CD4-positive, alpha-beta T cell treated with Interferon gamma for 1 hour (primary cell): ENCODE measurements at regions not wholly inside any gene's neighbourhood (a gene's known extent, or its start where the extent isn't known, plus 50 kb on each side); places are given as distances from the start of the nearest gene placed in this dataset.
"Not testable (repeated sequence)": the region's sequence is repeated elsewhere in the genome, so short reads cannot be mapped to it uniquely, and the experiment has no call there.

ENCODE experiments used
- DNase-seq: peaks from one replicate; pipeline ENCODE4 v3.0.0-alpha.2; 2020

GRCh38 chr3:104070906-104071305 is 1295.8 kb upstream of the ALCAM start:
- no peak for DNase-seq

- no peak for DNase-seq
Observed at GRCh38 chr3:104080088-104080626, 1286.6 kb upstream of the ALCAM start.

DNA sequence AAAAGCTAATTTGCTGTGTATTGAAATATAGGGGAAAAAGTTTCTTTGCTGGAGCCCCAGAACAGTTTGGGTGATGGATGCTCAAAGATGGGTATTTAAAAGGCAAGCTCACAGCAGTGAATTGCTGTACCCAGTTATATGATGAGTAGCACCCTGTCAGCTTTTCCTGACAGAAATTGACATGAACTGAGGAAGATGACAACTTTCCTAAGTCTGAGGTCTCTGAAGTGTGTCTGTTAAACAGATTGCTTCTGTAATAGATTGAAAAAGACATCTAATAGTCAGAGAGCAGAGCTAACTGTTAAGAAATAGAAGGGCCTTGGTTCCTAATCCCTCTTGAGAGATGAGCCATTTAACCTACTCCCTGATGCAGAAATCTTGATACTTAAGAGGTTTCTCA is 1278.0 kb upstream of the ALCAM start:
- DNase-seq = no peak

GRCh38 chr3:104089987-104090386 is 1276.7 kb upstream of the ALCAM start:
- not testable (repeated sequence) for DNase-seq

DNA sequence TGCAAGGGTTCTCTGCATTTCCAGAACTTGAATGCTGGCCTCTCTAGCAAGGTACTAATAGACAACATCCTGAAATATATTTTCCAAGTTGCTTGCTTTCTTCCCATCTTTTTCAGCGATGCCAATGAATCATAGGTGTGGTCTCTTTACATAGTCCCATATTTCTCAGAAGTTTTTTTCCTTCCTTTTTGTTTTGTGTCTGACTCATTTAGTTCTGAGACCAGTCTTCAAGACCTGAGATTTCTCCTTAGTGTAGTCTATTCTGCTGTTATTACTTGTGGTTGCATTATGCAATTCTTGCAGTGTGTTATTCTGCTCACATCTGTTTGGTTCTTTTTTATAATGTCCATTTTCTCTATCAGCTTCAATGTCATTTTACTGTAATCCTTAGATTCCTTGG is 1265.0 kb upstream of the ALCAM start:
- no peak for DNase-seq

DNA sequence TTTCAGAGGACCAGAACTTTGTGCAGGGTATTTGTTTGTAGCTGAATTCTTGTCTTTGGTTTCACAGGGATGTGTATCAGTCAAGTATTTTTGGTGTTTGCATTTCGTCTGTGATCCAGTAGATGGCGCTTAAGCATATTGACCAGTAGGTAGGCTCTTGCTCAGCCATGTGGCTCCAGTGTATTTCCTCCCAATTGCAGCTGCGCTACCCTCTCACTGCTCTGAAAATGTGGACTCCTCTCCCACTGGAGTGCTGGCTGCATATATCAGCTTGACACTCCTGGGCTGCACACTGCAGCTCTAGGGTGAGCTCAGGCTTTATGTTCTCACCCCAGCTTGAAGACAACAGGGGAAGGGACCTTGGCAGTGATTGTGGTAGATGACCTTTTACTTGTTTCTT is 1264.3 kb upstream of the ALCAM start:
- DNase-seq = no peak

GRCh38 chr3:104106276-104106675 is 1260.4 kb upstream of the ALCAM start:
- no peak for DNase-seq

- no peak for DNase-seq
Observed at GRCh38 chr3:104108522-104108921, 1258.2 kb upstream of the ALCAM start.

DNA sequence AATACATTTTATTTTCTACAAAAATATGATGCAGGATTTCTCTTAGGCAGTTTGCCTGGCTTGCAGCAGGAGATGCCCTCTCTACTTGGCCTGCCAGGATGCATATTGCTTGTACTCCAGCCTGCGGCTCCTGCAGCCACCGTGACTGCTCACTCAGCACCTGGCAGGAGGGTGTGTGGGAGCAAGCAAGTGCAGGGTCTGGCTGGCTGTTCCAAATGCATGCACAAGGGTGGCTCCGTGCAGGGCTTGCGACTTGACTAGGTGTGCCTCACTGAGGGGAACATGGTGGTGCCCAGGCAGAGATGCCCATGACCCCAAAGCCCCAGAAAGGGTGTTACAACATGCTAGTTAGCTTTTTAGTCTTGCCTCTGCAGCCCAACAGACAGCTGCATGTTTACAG is 1240.2 kb upstream of the ALCAM start:
- no peak for DNase-seq

DNA sequence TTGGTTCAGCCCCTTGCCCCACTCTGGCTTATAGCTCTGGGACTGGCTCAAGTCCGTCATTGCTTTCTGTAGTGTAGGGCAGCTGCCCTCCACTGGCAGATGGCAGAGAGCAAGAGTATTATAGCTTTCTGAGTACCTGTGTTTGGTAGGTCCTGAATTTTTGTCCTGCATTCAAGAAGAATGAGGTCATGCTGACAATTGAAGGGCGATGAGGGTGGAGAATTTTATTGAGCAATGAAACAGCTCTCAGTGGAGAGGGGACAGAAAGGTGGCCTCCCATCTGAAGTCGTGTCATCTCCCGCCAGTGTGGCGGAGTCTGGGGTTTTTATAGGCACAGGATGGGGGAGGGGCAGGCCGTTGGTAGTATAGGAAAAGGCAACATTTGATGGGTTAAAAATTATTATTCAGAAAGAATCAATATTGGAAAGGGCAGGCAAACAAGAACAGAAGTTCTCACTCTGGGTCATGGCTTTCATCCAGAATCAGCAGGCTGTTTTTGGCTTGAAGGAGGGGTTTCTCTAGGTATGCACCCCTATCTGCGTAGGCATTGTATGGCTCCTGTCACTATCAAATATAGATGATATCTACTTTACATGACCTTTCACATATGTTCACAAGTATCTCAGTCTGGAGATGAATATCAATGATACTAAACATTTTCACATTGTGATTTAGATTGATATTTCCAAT is 1239.7 kb upstream of the ALCAM start:
- no peak for DNase-seq

DNA sequence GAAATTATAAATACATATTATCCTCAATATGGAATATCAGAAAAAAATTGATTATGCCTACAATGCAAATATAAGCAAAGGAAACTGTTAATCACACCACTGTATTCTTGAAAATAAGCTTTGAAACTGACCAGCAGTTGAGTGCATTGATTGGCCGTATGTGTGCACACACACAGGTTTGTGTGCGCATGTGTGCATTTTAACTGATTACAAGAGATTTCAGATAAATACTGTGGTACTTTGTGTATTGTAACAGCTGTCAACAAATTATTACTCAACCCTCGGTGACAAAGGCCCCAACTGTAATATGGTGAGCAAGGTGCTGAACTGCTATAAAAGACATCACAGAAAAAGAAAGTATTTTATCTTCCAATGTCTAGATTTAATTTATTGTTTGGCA is 1238.9 kb upstream of the ALCAM start:
- DNase-seq = no peak

DNA sequence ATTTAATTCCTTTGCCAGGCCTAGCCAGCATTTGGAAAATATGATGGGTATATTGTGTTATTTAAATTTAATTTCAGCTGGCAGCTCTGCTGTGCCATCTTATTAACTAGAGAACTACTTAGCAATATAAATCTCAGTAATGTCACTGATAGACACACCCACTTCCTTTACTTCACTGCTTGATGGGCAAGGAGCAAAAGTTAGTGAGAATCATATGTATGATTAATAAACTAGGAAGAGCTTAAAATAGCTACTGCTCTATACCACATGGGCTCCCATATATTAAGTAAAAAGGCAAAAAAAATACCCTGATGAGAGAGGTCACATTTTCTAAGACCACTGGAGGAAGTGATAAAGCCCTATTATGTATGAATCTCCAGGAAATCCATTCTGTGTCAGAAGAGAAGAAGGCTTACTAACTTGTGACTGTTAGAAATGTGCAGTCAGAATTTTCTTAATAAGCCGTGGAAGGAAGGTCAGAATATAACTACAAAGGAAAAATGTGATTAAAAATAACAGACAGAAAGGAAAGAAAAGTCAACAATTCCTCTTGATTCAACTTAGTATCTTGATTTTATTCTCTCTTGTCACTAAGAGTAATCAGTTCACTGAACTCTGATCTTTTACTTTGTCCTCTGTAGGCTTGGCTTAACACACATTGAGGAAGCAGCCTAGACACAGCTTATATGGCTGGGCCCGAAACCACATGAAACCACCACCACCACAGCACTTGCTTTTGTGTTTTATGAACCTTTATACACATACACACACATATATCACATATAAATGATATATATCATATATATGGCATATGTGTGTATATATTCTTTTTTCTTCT is 1233.9 kb upstream of the ALCAM start:
- DNase-seq = no peak

GRCh38 chr3:104133630-104134029 is 1233.1 kb upstream of the ALCAM start:
- DNase-seq = no peak

- DNase-seq = no peak
Observed at GRCh38 chr3:104137116-104137515, 1229.6 kb upstream of the ALCAM start.

GRCh38 chr3:104145164-104145563 is 1221.5 kb upstream of the ALCAM start:
- no peak for DNase-seq

GRCh38 chr3:104149154-104149553 is 1217.6 kb upstream of the ALCAM start:
- no peak for DNase-seq

- no peak for DNase-seq
Observed at GRCh38 chr3:104150724-104151123, 1216.0 kb upstream of the ALCAM start.

GRCh38 chr3:104154896-104155295 is 1211.8 kb upstream of the ALCAM start:
- DNase-seq = no peak

- DNase-seq = no peak
Observed at GRCh38 chr3:104165866-104166265, 1200.8 kb upstream of the ALCAM start.

- no peak for DNase-seq
Observed at GRCh38 chr3:104168386-104168785, 1198.3 kb upstream of the ALCAM start.

DNA sequence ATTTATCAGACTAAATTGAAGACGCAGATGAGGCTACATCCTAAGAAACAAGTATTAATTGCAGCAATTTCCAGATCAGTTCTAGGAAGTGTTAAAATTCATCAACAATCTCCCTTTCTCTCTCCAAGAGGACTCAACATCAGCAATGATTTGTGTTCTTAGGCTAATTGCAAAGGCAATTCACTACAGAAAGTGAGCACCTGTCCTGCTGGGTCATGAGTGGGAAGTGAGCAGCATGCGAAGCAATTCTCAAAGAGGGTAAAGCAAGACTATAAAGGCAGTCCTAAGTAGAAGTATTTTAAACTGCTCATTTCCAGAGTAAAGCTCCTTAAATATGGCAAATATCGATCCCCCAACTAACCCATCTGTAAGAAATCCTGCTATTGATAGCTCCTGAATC is 1191.0 kb upstream of the ALCAM start:
- no peak for DNase-seq

GRCh38 chr3:104176706-104177105 is 1190.0 kb upstream of the ALCAM start:
- no peak for DNase-seq

GRCh38 chr3:104178680-104179079 is 1188.0 kb upstream of the ALCAM start:
- DNase-seq = no peak

GRCh38 chr3:104180906-104181305 is 1185.8 kb upstream of the ALCAM start:
- no peak for DNase-seq
